ENCODE measurements at regions not wholly inside any gene's neighbourhood (a gene's known extent, or its start where the extent isn't known, plus 50 kb on each side); places are given as distances from the start of the nearest gene placed in this dataset.
A peak's percentile ranks its signal among the peaks of the same experiment; 100 is the strongest.

DNA sequence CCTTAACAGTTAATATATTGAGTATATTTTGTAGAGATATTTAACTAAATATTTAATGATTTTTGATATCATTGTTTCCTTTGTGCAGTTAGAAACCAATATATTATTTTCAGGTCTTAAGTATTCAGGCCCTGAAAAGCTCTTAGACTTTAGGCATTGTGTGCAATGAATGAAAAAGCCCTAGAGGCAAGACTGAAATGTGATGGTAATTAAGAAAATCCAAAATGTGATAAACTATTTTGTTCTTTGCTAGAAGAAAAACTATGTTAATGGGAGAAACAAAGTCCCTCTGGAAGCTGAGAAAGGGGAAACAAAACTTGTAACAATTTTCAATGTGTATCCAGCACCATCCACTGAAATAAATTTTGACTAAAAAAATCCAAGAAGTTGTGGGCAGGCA, 54.6 kb upstream of the SSR3 start:
- H3K27ac ChIP-seq (ENCODE audit: low read depth in 2 of 2, low read length in 2 of 2): no peak overlapping the region
- H3K27me3 ChIP-seq (ENCODE audit: control insufficient read depth in 2 of 2, insufficient read depth in 2 of 2, low read length in 2 of 2): no peaks in the 10 kb centered on the region
- H3K4me1 ChIP-seq (ENCODE audit: control insufficient read depth in 2 of 2, insufficient read depth in 2 of 2, low read length in 2 of 2): peaks cover 0 to 4% of the 10 kb centered on the region in 2 donors
- H3K9me3 ChIP-seq (ENCODE audit: control insufficient read depth in 2 of 2, low read length in 2 of 2): no peaks in the 10 kb centered on the region
- H3K9ac ChIP-seq (ENCODE audit: low read depth in 1 of 2, low read length in 2 of 2): no peak overlapping the region
- H3K36me3 ChIP-seq (ENCODE audit: control insufficient read depth in 2 of 2, insufficient read depth in 2 of 2, low read length in 2 of 2): no peaks in the 10 kb centered on the region
- no peak overlapping the region for H3K4me3 ChIP-seq (ENCODE audit: low read length in 2 of 2)

DNA sequence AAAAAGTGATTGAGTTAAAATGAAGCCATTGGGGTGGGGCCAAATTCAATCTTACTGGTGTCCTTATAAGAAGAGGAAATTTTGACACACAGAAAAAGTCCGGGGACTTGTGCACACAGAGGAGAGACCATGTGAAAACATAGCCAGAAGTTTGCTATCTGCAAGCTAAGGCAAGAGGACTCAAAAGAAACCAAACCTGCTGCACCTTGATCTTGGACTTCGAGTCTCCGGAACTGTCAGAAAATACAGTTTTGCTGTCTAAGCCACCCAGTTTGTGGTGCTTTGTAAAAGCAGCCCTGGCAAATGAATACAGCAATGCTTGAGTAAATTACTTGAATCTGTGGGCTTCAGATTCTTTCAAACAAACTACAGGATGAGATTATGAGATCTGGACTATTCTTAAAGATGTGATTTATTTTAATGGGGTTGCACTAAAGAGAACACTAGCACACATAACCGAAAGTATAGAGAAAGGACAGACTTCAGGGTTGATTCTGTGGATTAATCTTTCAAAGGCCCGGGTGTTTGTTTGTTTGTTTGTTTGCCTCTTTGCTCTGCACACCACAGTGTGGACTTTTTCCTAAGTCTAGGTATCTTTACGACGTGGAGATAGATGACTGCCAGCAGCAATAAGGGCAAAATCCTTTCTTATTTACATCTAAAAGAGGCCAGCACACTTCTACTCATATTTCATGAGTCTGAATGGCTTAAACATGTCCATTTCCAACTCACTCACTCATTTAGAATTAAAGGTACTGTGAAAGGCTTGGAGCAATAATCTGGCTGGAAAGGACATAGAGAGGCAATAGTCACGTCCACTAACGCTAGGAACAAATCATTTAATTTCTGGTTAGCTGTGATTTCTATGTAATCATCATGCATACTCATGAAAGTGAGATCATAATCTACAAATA, 53.9 kb upstream of the SSR3 start:
- Histone ChIP-seq H3K27me3 (ENCODE audit: control insufficient read depth in 2 of 2, insufficient read depth in 2 of 2, low read length in 2 of 2) (no peaks in the 10 kb centered on the region), H3K9me3 (ENCODE audit: control insufficient read depth in 2 of 2, low read length in 2 of 2) (no peaks in the 10 kb centered on the region), H3K4me3 (ENCODE audit: low read length in 2 of 2) (no peak overlapping the region), H3K27ac (ENCODE audit: low read depth in 2 of 2, low read length in 2 of 2) (no peak overlapping the region), H3K36me3 (ENCODE audit: control insufficient read depth in 2 of 2, insufficient read depth in 2 of 2, low read length in 2 of 2) (no peaks in the 10 kb centered on the region), H3K4me1 (ENCODE audit: control insufficient read depth in 2 of 2, insufficient read depth in 2 of 2, low read length in 2 of 2) (peaks cover 0 to 4% of the 10 kb centered on the region in 2 donors), H3K9ac (ENCODE audit: low read depth in 1 of 2, low read length in 2 of 2) (no peak overlapping the region)

DNA sequence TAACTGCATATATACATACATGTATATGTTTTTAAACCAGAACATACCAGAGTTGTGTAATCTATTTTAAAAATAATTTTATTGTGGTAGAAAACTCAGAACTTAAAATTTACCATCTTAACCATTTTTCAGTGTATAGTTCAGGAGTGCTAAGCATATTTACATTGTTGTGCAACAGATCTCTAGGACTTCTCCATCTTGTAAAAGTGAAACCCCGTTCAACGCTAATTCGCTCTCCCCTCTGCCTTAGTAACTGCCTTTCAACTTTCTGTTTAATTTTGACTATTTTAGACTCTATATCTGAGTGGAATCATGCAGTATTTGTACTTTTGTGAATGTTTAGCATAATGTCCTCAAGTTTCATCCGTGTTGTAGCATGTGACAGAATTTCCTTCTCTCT, 51.8 kb upstream of the SSR3 start:
- Histone ChIP-seq H3K4me1 (ENCODE audit: control insufficient read depth in 2 of 2, insufficient read depth in 2 of 2, low read length in 2 of 2) (peaks cover 0 to 4% of the 10 kb centered on the region in 2 donors), H3K27me3 (ENCODE audit: control insufficient read depth in 2 of 2, insufficient read depth in 2 of 2, low read length in 2 of 2) (no peaks in the 10 kb centered on the region), H3K36me3 (ENCODE audit: control insufficient read depth in 2 of 2, insufficient read depth in 2 of 2, low read length in 2 of 2) (no peaks in the 10 kb centered on the region), H3K9me3 (ENCODE audit: control insufficient read depth in 2 of 2, low read length in 2 of 2) (no peaks in the 10 kb centered on the region), H3K4me3 (ENCODE audit: low read length in 2 of 2) (peak overlapping the region in 1 of 2 donors; percentile 34), H3K27ac (ENCODE audit: low read depth in 2 of 2, low read length in 2 of 2) (peak overlapping the region in 1 of 2 donors; percentile 17), H3K9ac (ENCODE audit: low read depth in 1 of 2, low read length in 2 of 2) (no peak overlapping the region)

DNA sequence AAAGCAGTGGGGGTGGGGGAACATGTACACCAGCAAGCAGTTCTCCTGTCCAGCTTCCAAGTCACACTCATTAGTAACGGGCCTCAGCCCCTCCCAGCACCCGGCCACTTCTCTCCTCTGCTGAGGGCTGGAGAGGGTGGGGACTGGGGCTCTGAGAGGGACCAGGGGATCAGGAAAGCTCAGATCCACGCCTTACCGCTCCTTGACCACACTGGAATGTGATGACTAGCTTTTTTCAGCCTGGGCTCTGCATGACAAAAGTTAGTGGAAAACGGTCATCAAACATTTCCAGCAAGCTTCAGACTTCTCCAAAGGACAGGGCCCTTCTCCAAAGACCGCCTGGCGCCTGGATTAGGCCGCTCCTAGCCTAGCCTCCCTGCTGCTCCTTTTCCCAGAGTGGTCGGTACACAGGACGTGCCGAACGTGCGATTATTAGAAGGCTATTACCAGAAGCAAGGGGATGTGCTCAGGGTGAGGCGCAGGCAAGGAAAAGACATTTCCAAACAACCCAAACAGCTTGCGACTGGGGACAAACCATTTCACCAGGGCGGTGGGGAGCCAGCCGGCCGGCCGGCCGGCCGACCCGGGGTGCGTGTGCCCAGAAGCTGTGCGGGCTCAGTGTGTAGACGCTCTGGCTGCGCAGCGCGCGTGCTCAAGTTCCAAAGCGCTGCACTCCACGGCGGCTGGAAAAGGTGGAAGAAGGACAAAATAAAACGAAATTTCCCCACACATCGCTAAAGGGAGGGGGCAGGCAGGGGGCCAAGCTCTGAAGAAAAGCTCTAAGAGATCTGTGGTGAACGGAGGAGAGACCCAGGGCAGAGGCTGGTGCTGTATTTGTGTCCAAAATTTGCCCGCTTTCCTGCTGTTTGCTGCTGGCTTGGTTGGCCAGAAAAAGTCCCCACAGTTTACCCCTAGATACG, 51.0 kb upstream of the SSR3 start:
- Histone ChIP-seq H3K36me3 (ENCODE audit: control insufficient read depth in 2 of 2, insufficient read depth in 2 of 2, low read length in 2 of 2) (no peaks in the 10 kb centered on the region), H3K27me3 (ENCODE audit: control insufficient read depth in 2 of 2, insufficient read depth in 2 of 2, low read length in 2 of 2) (no peaks in the 10 kb centered on the region), H3K9me3 (ENCODE audit: control insufficient read depth in 2 of 2, low read length in 2 of 2) (no peaks in the 10 kb centered on the region), H3K9ac (ENCODE audit: low read depth in 1 of 2, low read length in 2 of 2) (peak overlapping the region; percentile 50 to 70), H3K27ac (ENCODE audit: low read depth in 2 of 2, low read length in 2 of 2) (peak overlapping the region; percentile 45 to 54), H3K4me1 (ENCODE audit: control insufficient read depth in 2 of 2, insufficient read depth in 2 of 2, low read length in 2 of 2) (peaks cover 0 to 4% of the 10 kb centered on the region in 2 donors), H3K4me3 (ENCODE audit: low read length in 2 of 2) (peak overlapping the region; percentile 58 to 71)

DNA sequence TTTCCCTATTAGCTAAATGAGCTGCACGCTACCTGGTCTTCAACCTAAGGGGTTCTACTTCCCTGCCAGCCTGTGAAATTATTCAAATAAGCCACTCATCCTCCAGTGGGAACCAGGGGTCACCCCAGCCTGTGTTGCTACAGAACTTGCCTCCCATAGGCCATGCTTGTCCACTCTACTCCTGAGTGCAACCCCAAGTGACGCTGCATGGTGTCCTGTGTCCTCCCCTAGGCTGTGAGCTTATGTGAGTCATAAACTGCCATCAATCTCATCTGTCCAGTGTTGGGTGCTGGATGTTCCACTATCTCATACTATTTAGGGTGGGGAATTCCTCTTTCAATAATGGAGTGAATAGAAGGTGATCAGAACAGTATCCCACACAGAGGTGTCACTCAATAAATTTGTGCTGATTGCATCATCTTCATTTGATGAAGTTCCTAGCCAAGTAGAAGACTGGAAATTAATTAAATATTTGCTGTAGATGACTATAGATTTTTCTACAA, 49.8 kb upstream of the SSR3 start:
- no peaks in the 10 kb centered on the region for H3K36me3 ChIP-seq (ENCODE audit: control insufficient read depth in 2 of 2, insufficient read depth in 2 of 2, low read length in 2 of 2)
- H3K4me3 ChIP-seq (ENCODE audit: low read length in 2 of 2): no peak overlapping the region
- no peaks in the 10 kb centered on the region for H3K27me3 ChIP-seq (ENCODE audit: control insufficient read depth in 2 of 2, insufficient read depth in 2 of 2, low read length in 2 of 2)
- H3K9me3 ChIP-seq (ENCODE audit: control insufficient read depth in 2 of 2, low read length in 2 of 2): no peaks in the 10 kb centered on the region
- peaks cover 0 to 4% of the 10 kb centered on the region in 2 donors for H3K4me1 ChIP-seq (ENCODE audit: control insufficient read depth in 2 of 2, insufficient read depth in 2 of 2, low read length in 2 of 2)
- H3K27ac ChIP-seq (ENCODE audit: low read depth in 2 of 2, low read length in 2 of 2): no peak overlapping the region
- no peak overlapping the region for H3K9ac ChIP-seq (ENCODE audit: low read depth in 1 of 2, low read length in 2 of 2)
